Progenitor cell of endocrine pancreas (in vitro differentiated cells): ENCODE measurements at regions not wholly inside any gene's neighbourhood (a gene's known extent, or its start where the extent isn't known, plus 50 kb on each side); places are given as distances from the start of the nearest gene placed in this dataset.

Source experiments
- DNase-seq: peaks from one replicate; pipeline ENCODE4 v3.0.0; 2021; ENCODE audit warnings: low spot score; ENCODE audit not compliant: unreplicated experiment
- H3K27ac Mint-ChIP-seq: 2 replicates; pipeline ENCODE4 v1.8.0; 2021; ENCODE audit warnings: mild to moderate bottlenecking, moderate library complexity, mixed read lengths
- H3K27me3 Mint-ChIP-seq: 2 replicates; pipeline ENCODE4 v1.8.0; 2021; ENCODE audit warnings: mixed read lengths
- H3K36me3 Mint-ChIP-seq: 2 replicates; pipeline ENCODE4 v1.8.0; 2022; ENCODE audit warnings: mixed read lengths; ENCODE audit not compliant: insufficient read depth
- H3K4me1 Mint-ChIP-seq: 2 replicates; pipeline ENCODE4 v1.8.0; 2021; ENCODE audit warnings: low read depth, mixed read lengths
- H3K4me3 Mint-ChIP-seq: 2 replicates; pipeline ENCODE4 v1.8.0; 2021; ENCODE audit warnings: low read depth, mild to moderate bottlenecking, moderate library complexity, mixed read lengths
- H3K9me3 Mint-ChIP-seq: 2 replicates; pipeline ENCODE4 v1.8.0; 2021; ENCODE audit warnings: low read depth, mixed read lengths
- TF ChIP-seq, protein P1 (sequence below): fragments of 200-600 bp; sonication (generic); IDR thresholded peaks from one replicate; pipeline ENCODE4 v1.5.0; 2021; ENCODE audit warnings: antibody characterized with exemption, mild to moderate bottlenecking; ENCODE audit not compliant: unreplicated experiment

DNA sequence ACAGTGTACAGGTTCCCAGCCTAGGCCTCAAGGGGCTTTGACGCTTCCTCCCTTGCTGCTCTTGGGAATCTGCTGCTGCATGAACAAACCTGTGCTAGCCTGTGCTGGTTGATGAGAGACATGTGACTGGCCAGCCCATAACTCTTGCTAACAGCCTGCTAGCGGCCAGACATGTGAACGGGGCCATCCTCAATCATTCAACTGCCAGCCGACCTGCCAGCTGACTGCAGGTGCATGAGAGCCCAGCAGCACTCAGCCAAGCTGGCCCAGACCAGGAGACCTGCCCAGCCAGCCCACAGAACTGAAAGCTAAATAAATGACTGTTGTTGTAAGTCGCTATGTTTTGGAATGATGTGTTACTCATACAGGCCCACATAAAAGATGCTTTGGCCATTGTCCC is 82.4 kb upstream of the DLG1 start:
- H3K27ac Mint-ChIP-seq, result no peak overlapping the region
- H3K4me3 Mint-ChIP-seq, result no peak overlapping the region
- peaks cover 3% of the 10 kb centered on the region for H3K9me3 Mint-ChIP-seq
- DNase-seq, result no peak
- no peaks in the 10 kb centered on the region for H3K4me1 Mint-ChIP-seq
- TF ChIP-seq, protein P1, sequence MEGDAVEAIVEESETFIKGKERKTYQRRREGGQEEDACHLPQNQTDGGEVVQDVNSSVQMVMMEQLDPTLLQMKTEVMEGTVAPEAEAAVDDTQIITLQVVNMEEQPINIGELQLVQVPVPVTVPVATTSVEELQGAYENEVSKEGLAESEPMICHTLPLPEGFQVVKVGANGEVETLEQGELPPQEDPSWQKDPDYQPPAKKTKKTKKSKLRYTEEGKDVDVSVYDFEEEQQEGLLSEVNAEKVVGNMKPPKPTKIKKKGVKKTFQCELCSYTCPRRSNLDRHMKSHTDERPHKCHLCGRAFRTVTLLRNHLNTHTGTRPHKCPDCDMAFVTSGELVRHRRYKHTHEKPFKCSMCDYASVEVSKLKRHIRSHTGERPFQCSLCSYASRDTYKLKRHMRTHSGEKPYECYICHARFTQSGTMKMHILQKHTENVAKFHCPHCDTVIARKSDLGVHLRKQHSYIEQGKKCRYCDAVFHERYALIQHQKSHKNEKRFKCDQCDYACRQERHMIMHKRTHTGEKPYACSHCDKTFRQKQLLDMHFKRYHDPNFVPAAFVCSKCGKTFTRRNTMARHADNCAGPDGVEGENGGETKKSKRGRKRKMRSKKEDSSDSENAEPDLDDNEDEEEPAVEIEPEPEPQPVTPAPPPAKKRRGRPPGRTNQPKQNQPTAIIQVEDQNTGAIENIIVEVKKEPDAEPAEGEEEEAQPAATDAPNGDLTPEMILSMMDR, result no peak
- no peaks in the 10 kb centered on the region for H3K27me3 Mint-ChIP-seq
- H3K36me3 Mint-ChIP-seq, result no peaks in the 10 kb centered on the region

DNA sequence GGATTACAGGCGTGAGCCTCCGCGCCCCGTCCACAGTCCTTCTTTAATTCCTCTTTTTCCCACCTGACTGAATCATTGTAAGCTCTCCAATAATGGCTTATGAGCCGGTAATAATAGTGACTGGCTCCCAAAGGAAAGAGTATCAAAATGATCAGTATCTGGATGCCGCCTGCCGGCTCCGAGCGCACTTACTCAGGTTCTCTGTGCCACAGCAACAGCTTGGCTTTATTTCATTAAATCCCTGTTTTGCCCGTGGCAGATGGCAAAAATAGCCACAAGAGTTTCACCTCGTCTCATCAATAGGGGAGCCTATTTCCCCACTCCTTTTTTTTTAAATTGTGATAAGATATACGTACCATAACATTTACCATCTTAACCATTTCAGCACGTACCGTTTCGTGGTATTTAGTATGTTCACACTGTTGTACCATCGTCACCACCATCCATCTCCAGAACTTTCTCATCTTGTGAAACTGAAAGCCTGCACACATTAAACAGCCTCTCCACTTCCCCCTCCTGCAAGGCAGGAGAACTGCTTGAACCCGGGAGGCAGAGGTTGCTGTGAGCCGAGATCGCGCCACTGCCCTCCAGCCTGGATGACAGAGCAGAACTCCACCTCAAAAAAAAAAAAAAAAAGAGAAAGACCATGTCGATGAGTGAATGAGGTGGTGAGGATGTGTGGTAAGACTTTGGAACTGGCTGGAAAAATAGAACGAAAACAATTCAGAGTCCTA is 80.7 kb upstream of the DLG1 start:
- Mint-ChIP-seq H3K27me3 (no peaks in the 10 kb centered on the region), H3K36me3 (no peaks in the 10 kb centered on the region), H3K27ac (no peak overlapping the region), H3K9me3 (peaks cover 3% of the 10 kb centered on the region), H3K4me3 (no peak overlapping the region), H3K4me1 (no peaks in the 10 kb centered on the region)
- TF ChIP-seq, protein P1, result no peak
- no peak for DNase-seq

DNA sequence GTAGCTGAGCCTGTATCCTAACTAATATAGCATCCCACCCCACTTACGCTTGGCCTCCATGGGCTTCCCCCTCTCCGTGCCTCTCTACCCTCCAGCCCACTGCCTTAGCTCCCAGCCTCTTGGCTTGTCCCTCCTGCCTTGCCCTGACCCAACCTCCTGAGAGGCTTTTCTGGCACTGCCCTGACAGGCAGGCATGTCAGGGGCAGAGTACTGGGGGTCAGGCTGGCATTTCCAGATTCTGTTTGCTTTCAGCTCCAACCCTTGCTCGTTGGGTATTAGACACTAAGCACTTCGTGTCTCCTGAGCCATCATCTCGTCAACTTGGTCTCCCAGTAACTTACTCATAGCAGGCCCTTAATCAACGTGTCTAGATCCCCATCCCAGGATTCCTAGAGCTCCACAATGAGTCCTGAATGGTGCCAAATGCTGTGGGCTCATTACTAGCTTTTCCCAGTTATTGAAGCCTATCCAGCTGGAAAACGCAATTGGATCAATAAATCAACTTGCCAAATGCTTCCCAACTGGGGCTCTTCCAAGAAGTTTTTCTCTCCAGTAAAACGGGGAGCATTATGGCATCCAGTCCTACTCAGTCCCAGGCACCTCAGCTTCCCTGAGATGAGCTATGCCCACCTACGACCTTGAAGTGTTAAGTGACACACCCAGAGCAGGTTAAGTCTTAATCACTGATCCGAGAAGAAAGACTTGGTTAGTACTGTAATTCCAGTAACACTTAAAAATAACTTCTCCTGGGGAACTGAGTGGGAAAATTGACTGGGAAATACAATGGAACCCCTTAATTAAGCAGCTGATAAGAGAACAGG is 78.5 kb upstream of the DLG1 start:
- Mint-ChIP-seq H3K27ac (no peak overlapping the region), H3K9me3 (no peaks in the 10 kb centered on the region), H3K36me3 (no peaks in the 10 kb centered on the region), H3K4me3 (no peak overlapping the region), H3K27me3 (no peaks in the 10 kb centered on the region), H3K4me1 (peaks cover 5% of the 10 kb centered on the region)
- TF ChIP-seq, protein P1, result no peak
- no peak for DNase-seq

DNA sequence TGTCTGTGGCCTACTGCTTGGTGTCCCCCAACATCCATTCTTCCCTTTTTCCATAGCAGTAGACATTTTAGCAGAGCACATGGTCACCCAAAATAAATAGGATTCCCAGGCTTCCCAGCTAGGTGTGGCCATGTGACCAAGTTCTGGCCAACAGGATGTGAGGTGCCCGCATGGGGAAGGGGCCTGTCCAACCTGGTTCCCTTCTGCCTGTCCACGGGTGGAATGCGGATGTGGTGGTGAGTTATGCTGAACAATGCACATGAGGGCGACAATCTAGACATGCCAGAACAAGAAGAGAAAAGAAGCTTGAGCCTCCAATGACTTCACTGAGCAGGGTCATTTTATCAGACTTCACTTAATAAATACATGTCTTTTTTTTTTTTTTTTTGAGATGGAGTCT is 77.6 kb upstream of the DLG1 start:
- Mint-ChIP-seq H3K4me3 (no peak overlapping the region), H3K4me1 (peaks cover 12% of the 10 kb centered on the region), H3K27me3 (no peaks in the 10 kb centered on the region), H3K9me3 (no peaks in the 10 kb centered on the region), H3K27ac (no peak overlapping the region), H3K36me3 (no peaks in the 10 kb centered on the region)
- TF ChIP-seq, protein P1, result no peak
- no peak for DNase-seq

DNA sequence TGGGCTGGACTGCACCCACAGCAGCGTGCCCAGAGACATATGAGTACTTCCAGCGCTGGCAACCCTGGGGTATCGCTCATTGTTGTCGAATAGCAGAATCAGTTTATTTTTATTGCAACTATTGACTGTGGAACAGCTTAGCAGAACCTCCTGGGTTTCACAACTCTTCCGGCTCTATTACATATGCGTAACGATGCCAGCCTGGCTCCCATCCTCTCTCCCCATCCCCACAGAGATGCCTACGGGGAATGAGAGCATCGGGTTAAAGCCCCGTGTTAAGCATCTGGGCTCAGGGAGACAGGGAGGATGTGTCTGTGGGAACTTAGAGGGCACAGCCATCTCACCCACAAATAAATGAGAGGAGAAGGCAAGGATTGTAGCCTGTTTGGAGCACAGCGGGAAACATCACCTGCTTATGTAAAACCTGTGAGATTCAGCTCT is 76.6 kb upstream of the DLG1 start:
- Mint-ChIP-seq H3K27me3 (no peaks in the 10 kb centered on the region), H3K9me3 (no peaks in the 10 kb centered on the region), H3K36me3 (no peaks in the 10 kb centered on the region), H3K27ac (no peak overlapping the region), H3K4me1 (peaks cover 17% of the 10 kb centered on the region), H3K4me3 (no peak overlapping the region)
- TF ChIP-seq, protein P1, result no peak
- DNase-seq, result no peak
